Memory B cell (primary cell): ENCODE measurements at regions not wholly inside any gene's neighbourhood (a gene's known extent, or its start where the extent isn't known, plus 50 kb on each side); places are given as distances from the start of the nearest gene placed in this dataset.
"Not testable (repeated sequence)": the region's sequence is repeated elsewhere in the genome, so short reads cannot be mapped to it uniquely, and the experiment has no call there.

ENCODE experiments used
- ATAC-seq: fragments of 150-1000 bp; cut with Tn5 transposase; 2 replicates; pipeline ENCODE4 v1.10.0; 2021; ENCODE audit warnings: low read depth, mild to moderate bottlenecking, moderate library complexity
- DNase-seq, 2 donors: peaks; one replicate each; pipeline ENCODE4 v3.0.0; 2022; ENCODE audit warnings: low spot score in 2 of 2
- H3K27ac Mint-ChIP-seq: one replicate; pipeline ENCODE4 v1.8.0; 2022; ENCODE audit warnings: mild to moderate bottlenecking, moderate library complexity, mixed read lengths
- H3K27me3 Mint-ChIP-seq: one replicate; pipeline ENCODE4 v1.8.0; 2022; ENCODE audit warnings: mixed read lengths
- H3K36me3 Mint-ChIP-seq: one replicate; pipeline ENCODE4 v1.8.0; 2022; ENCODE audit warnings: mild to moderate bottlenecking, mixed read lengths
- H3K4me1 Mint-ChIP-seq: one replicate; pipeline ENCODE4 v1.8.0; 2022; ENCODE audit warnings: mixed read lengths
- H3K4me3 Mint-ChIP-seq: one replicate; pipeline ENCODE4 v1.8.0; 2022; ENCODE audit warnings: mild to moderate bottlenecking, moderate library complexity, mixed read lengths
- H3K9me3 Mint-ChIP-seq: one replicate; pipeline ENCODE4 v1.8.0; 2022; ENCODE audit warnings: mixed read lengths

DNA sequence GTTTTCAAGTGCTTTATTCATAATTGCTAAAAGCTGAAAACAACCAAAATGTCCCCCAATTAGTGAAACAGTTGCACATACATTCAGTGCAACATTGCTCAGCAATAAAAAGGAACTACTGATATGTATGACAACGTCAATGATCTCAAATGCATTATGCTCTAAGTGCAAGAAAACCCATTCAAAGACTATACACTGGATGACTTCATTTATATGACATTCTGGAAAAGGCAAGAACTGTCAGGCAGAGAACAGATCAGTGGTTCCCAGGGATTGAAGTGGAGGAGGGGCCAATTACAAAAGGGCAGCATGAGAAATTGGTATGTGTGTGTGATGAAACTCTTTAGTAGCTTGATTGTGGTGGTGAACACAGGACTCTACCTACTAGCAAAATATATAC is 585.6 kb downstream of the TBL1XR1 start:
- H3K27ac Mint-ChIP-seq, result no peak overlapping the region
- DNase-seq (no peak), ATAC-seq (no peak)
- H3K9me3 Mint-ChIP-seq, result peaks cover 6% of the 10 kb centered on the region
- no peaks in the 10 kb centered on the region for H3K27me3 Mint-ChIP-seq
- no peaks in the 10 kb centered on the region for H3K36me3 Mint-ChIP-seq
- no peaks in the 10 kb centered on the region for H3K4me1 Mint-ChIP-seq
- no peak overlapping the region for H3K4me3 Mint-ChIP-seq

- Mint-ChIP-seq H3K27ac (no peak overlapping the region), H3K4me3 (no peak overlapping the region), H3K9me3 (peaks cover 7% of the 10 kb centered on the region), H3K27me3 (no peaks in the 10 kb centered on the region), H3K36me3 (no peaks in the 10 kb centered on the region), H3K4me1 (no peaks in the 10 kb centered on the region)
- DNase-seq (no peak), ATAC-seq (no peak)
Measured at GRCh38 chr3:176609361-176609760, 587.9 kb downstream of the TBL1XR1 start.

DNA sequence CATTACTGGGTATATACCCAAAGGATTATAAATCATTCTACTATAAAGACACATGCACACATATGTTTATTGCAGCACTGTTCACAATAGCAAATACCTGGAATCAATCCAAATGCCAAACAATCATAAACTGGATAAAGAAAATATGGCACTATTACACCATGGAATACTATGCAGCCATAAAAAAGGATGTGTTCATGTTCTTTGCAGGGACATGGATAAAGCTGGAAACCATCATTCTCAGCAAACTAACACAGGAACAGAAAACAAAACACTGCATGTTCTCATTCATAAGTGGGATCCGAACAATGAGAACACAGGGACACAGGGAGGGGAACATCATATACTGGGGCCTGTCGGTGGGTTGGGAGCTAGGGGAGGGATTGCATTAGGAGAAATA is 591.7 kb downstream of the TBL1XR1 start:
- not testable (repeated sequence) for H3K36me3 Mint-ChIP-seq, H3K27ac Mint-ChIP-seq, ATAC-seq, H3K27me3 Mint-ChIP-seq, H3K4me3 Mint-ChIP-seq, DNase-seq, H3K4me1 Mint-ChIP-seq
- peaks cover 10% of the 10 kb centered on the region for H3K9me3 Mint-ChIP-seq

DNA sequence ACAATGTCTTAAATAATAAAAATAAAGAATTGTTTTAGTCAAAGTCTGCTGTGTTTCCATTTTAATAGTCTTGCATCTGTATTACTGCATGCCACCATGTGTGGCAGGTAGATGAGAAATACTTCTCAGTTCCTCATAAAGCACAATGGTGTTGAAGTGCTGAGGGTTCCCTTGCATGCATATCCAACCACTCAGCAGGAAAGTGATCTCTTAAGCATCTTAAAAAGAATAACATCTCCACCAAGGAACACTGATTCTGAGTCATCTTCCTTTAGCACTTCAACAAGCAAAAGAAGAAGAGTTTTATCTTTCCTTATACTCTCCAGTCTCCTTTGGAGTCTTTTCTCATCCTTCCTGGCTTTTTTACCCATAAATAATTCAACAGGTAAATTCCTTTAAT is 602.0 kb downstream of the TBL1XR1 start:
- Mint-ChIP-seq H3K27me3 (no peaks in the 10 kb centered on the region), H3K27ac (no peak overlapping the region), H3K4me1 (no peaks in the 10 kb centered on the region), H3K9me3 (peaks cover 1% of the 10 kb centered on the region), H3K4me3 (no peak overlapping the region), H3K36me3 (no peaks in the 10 kb centered on the region)
- no peak for ATAC-seq
- DNase-seq, result no peak

GRCh38 chr3:176590722-176591121 is 606.6 kb downstream of the TBL1XR1 start:
- Mint-ChIP-seq H3K36me3 (no peaks in the 10 kb centered on the region), H3K27me3 (no peaks in the 10 kb centered on the region), H3K4me1 (no peaks in the 10 kb centered on the region), H3K9me3 (no peaks in the 10 kb centered on the region), H3K27ac (no peak overlapping the region), H3K4me3 (no peak overlapping the region)
- no peak for DNase-seq
- no peak for ATAC-seq

DNA sequence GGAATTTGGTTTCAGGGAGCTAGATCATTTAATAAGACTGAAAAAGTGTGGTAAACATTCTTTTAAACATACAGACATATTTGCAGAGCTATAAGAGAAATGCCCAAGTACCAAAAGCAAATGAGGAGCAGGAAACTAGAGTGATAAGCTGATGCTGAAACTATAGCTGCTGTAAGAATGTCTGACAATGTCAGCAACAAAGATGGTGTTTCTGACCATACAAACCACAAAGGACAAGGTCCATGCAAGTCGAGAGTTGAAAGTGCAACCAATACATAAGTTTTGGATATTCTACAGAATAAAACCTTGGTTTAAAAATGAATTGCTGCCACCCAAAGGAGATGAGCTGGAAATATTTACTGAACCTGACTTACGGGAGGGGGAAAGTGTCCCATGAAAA is 610.2 kb downstream of the TBL1XR1 start:
- no peaks in the 10 kb centered on the region for H3K4me1 Mint-ChIP-seq
- ATAC-seq, result no peak

DNA sequence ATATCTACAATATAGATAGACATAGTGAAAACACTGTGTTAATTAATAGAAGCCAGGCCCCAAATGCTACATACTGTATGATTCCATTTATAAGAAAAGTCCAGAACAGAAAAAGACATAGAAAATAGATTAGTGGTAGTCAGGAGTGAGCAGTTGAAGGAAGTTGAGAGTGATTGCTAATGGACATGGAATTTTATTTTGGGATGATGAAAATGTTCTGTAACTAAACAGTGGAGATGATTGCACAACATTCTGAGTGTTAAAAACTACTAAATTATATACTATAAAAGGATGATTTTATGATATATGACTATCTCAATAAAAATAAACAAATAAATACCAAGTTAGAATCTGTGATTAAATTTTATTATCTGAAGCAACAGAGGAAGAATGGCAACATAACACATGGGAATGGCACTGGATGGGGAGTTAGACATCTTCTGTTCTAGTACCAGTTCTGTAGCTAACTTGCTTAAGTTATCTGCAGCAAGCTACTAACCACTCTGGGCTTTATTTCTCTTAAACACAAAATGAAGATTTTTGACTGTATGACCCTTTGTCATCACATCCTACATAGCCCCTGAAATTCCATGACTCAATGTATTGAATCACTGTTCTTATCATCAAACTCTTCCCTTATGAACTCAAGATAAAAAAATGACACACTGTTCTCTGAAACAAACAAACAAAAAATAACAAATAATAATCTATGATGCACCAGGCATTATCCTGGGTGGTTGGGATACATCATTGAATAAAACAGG is 612.7 kb downstream of the TBL1XR1 start:
- Mint-ChIP-seq H3K27ac (no peak overlapping the region), H3K27me3 (no peaks in the 10 kb centered on the region)

More for the DNA sequence above, 610.2 kb downstream of the TBL1XR1 start:
- DNase-seq, result no peak
- H3K9me3 Mint-ChIP-seq, result peaks cover 2% of the 10 kb centered on the region
- H3K27ac Mint-ChIP-seq, result no peak overlapping the region
- H3K27me3 Mint-ChIP-seq, result no peaks in the 10 kb centered on the region
- H3K4me3 Mint-ChIP-seq, result no peak overlapping the region
- H3K36me3 Mint-ChIP-seq, result no peaks in the 10 kb centered on the region

DNA sequence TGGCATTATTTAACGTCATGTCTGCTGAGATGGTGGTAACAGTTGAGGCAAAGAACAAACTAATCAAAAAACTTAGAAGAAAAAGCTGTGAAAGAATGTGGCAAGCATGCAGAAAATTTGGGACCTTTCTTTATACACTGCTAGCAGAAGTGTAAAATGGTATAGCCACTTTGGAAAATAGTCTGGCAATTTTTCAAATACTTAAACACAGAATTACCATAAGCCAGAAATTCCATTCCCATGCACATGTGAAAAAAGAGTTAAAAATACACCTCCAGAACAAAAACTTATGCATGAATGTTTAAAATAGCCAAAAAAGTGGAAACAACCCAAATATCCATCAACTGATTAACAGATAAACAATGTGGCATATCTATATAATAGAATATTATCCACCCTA is 613.3 kb downstream of the TBL1XR1 start:
- Mint-ChIP-seq H3K27ac (no peak overlapping the region), H3K4me1 (no peaks in the 10 kb centered on the region), H3K9me3 (peaks cover 2% of the 10 kb centered on the region), H3K4me3 (no peak overlapping the region), H3K36me3 (no peaks in the 10 kb centered on the region), H3K27me3 (no peaks in the 10 kb centered on the region)
- ATAC-seq, result no peak
- no peak for DNase-seq

More for the DNA sequence above, 612.7 kb downstream of the TBL1XR1 start:
- ATAC-seq (no peak), DNase-seq (no peak)
- Mint-ChIP-seq H3K4me1 (no peaks in the 10 kb centered on the region), H3K4me3 (no peak overlapping the region), H3K9me3 (peaks cover 2% of the 10 kb centered on the region), H3K36me3 (no peaks in the 10 kb centered on the region)

DNA sequence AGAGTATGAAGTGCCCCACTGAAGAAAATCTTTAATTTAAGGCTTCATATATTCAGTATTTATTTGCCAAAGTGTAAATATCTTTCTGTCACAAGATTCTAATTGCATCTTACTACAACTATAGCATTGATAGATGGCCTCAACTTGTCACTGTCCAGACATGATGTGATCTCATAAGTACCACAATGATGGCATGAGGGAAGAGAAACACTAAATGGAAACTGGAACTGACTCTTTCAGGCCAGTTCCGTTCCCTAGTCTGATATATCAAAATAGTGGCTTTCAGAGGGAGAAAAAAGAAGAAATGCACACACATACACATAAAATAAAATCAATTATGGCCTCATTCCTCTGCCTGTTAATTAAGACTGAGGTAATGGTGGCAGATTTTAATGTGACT is 615.7 kb downstream of the TBL1XR1 start:
- DNase-seq (no peak), ATAC-seq (no peak)
- no peaks in the 10 kb centered on the region for H3K36me3 Mint-ChIP-seq
- peaks cover 3% of the 10 kb centered on the region for H3K9me3 Mint-ChIP-seq
- H3K4me3 Mint-ChIP-seq, result no peak overlapping the region
- H3K27me3 Mint-ChIP-seq, result no peaks in the 10 kb centered on the region
- no peaks in the 10 kb centered on the region for H3K4me1 Mint-ChIP-seq
- no peak overlapping the region for H3K27ac Mint-ChIP-seq

DNA sequence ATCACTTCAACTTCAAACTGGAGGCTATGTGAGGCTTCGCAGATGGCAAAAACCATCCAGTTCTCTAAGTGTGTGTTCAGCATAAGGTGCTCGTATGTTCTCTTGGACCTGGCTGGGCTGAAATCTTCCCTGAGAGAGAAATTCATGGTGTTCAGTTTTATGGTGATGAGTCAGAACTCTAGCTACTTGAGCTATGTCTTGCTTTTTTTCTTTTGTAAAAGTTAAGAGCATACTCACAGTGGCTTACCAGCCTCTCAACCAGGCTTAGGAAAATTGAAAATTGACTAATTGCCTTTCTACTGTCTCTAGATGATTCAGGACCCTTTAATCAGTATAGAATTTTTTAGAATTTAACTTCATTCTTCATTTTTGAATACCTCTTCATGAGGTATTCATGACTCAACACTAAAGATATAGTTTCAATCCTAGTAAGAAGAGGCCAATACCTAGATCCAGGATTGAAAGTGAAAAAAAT is 617.5 kb downstream of the TBL1XR1 start:
- H3K9me3 Mint-ChIP-seq, result peaks cover 3% of the 10 kb centered on the region
- H3K4me3 Mint-ChIP-seq, result no peak overlapping the region
- DNase-seq (no peak), ATAC-seq (no peak)
- no peaks in the 10 kb centered on the region for H3K36me3 Mint-ChIP-seq
- H3K27me3 Mint-ChIP-seq, result no peaks in the 10 kb centered on the region
- no peak overlapping the region for H3K27ac Mint-ChIP-seq
- H3K4me1 Mint-ChIP-seq, result no peaks in the 10 kb centered on the region

- Mint-ChIP-seq H3K27ac (no peak overlapping the region), H3K36me3 (no peaks in the 10 kb centered on the region), H3K4me3 (no peak overlapping the region), H3K9me3 (peaks cover 1% of the 10 kb centered on the region), H3K27me3 (no peaks in the 10 kb centered on the region), H3K4me1 (no peaks in the 10 kb centered on the region)
- ATAC-seq (no peak), DNase-seq (no peak)
Measured at GRCh38 chr3:176578316-176578715, 619.0 kb downstream of the TBL1XR1 start.

DNA sequence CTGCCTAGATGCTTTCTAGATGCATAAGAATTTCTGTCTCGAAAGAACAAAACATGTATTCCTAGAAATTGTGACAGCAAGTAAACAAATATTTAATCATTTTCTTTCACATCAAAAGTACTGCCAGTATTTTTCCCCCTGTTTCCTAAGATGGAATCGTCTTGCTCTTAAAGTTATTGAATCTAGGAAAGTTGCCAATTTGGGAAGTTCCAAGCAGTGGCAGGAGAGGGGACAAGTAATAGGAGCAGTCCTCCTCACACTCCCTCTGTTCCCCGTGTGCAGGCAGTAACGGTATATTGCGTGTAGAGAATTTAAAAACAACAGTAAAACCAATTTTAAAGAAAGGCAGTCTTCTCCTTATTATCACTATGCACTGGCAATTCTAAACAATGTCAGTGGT is 619.8 kb downstream of the TBL1XR1 start:
- Mint-ChIP-seq H3K36me3 (no peaks in the 10 kb centered on the region), H3K4me3 (no peak overlapping the region), H3K9me3 (peaks cover 1% of the 10 kb centered on the region), H3K27ac (no peak overlapping the region), H3K4me1 (no peaks in the 10 kb centered on the region), H3K27me3 (no peaks in the 10 kb centered on the region)
- no peak for DNase-seq
- no peak for ATAC-seq

- no peak for DNase-seq
Measured at GRCh38 chr3:176574786-176575185, 622.5 kb downstream of the TBL1XR1 start.

GRCh38 chr3:176571926-176572325 is 625.4 kb downstream of the TBL1XR1 start:
- Mint-ChIP-seq H3K27me3 (no peaks in the 10 kb centered on the region), H3K9me3 (no peaks in the 10 kb centered on the region), H3K27ac (no peak overlapping the region), H3K4me1 (no peaks in the 10 kb centered on the region), H3K36me3 (no peaks in the 10 kb centered on the region), H3K4me3 (no peak overlapping the region)
- DNase-seq, result no peak
- no peak for ATAC-seq

More at GRCh38 chr3:176574786-176575185, 622.5 kb downstream of the TBL1XR1 start:
- Mint-ChIP-seq H3K4me3 (no peak overlapping the region), H3K4me1 (no peaks in the 10 kb centered on the region), H3K9me3 (peaks cover 1% of the 10 kb centered on the region), H3K27me3 (no peaks in the 10 kb centered on the region), H3K36me3 (no peaks in the 10 kb centered on the region), H3K27ac (no peak overlapping the region)
- no peak for ATAC-seq

GRCh38 chr3:176570992-176571391 is 626.3 kb downstream of the TBL1XR1 start:
- H3K36me3 Mint-ChIP-seq, result no peaks in the 10 kb centered on the region
- H3K27ac Mint-ChIP-seq, result no peak overlapping the region
- no peak overlapping the region for H3K4me3 Mint-ChIP-seq
- H3K9me3 Mint-ChIP-seq, result no peaks in the 10 kb centered on the region
- no peaks in the 10 kb centered on the region for H3K4me1 Mint-ChIP-seq
- ATAC-seq (no peak), DNase-seq (no peak)
- H3K27me3 Mint-ChIP-seq, result no peaks in the 10 kb centered on the region
